Prostate gland (tissue), 2 donors: ENCODE measurements at regions not wholly inside any gene's neighbourhood (a gene's known extent, or its start where the extent isn't known, plus 50 kb on each side); places are given as distances from the start of the nearest gene placed in this dataset.

Experiments used
- DNase-seq: peaks from one replicate; pipeline ENCODE4 v3.0.0-alpha.2; 2019; ENCODE audit warnings: low spot score
- H3K27ac ChIP-seq, 2 donors: fragments of 200-600 bp; sonication (generic); 2 replicates each; pipeline ENCODE4 v1.5.1; 2017 to 2019
- H3K27me3 ChIP-seq: fragments of 200-600 bp; sonication (generic); replicated peaks from 2 replicates; pipeline ENCODE4 v1.5.1; 2019; ENCODE audit not compliant: insufficient read depth
- H3K36me3 ChIP-seq, 2 donors: fragments of 200-600 bp; sonication (generic); 1 replicate in 1 of 2; 2 replicates in 1 of 2; pipeline versions ENCODE4 v1.5.1 to v1.8.1; 2017 to 2019
- H3K4me1 ChIP-seq: fragments of 200-600 bp; sonication (generic); replicated peaks from 2 replicates; pipeline ENCODE4 v1.5.1; 2019
- H3K4me3 ChIP-seq, 2 donors: fragments of 200-600 bp; sonication (generic); 2 replicates each; pipeline ENCODE4 v1.5.1; 2017 to 2019
- H3K9me3 ChIP-seq: fragments of 200-600 bp; sonication (generic); 2 replicates; pipeline ENCODE4 v1.5.1; 2017
- CTCF ChIP-seq, 4 experiments: fragments of 200-600 bp in 2 of 4; fragments of 450-650 bp in 2 of 4; sonication (generic) in 2 of 4; IDR thresholded peaks; 1 replicate in 3 of 4; 2 replicates in 1 of 4; pipeline ENCODE4 v1.5.1; 2016 to 2019; ENCODE audit warnings: antibody characterized with exemption in 4 of 4, mild to moderate bottlenecking in 2 of 4, moderate library complexity in 2 of 4
- POLR2A ChIP-seq: fragments of 450-650 bp; IDR thresholded peaks from one replicate; pipeline ENCODE4 v1.6.1; 2016; ENCODE audit warnings: antibody characterized with exemption, mild to moderate bottlenecking
- POLR2AphosphoS5 ChIP-seq: sonication (generic); formaldehyde crosslinking; IDR thresholded peaks from one replicate; pipeline ENCODE4 v1.6.1; 2017; ENCODE audit warnings: antibody characterized with exemption
- WGBS: methylation state at CpG from one replicate; pipeline ENCODE4 v1.1.5; 2018; 5-methylcytosine and 5-hydroxymethylcytosine counted together
- intact Hi-C: fragments of 100-400 bp; cut with DNase I; formaldehyde crosslinking; loops from one replicate; pipeline ENCODE4 v1.14.2; 2022

GRCh38 chr17:77496831-77497577 is 356.2 kb downstream of the SEC14L1 start:
- Histone ChIP-seq H3K4me3 (no peak overlapping the region), H3K27ac (no peak overlapping the region), H3K36me3 (peaks cover 0 to 2% of the 10 kb centered on the region in 2 donors), H3K27me3 (no peaks in the 10 kb centered on the region), H3K9me3 (no peaks in the 10 kb centered on the region), H3K4me1 (no peaks in the 10 kb centered on the region)
- intact Hi-C loops, result loop anchor here (10.0 kb wide), 1 partner anchor 412 kb away; no protein-coding TSS in a partner anchor
- WGBS, result 91% methylated on average over 9 of the region's 9 CpGs
- no peak for DNase-seq
- no peak for TF ChIP-seq POLR2A

GRCh38 chr17:77497578-77497934 is 356.8 kb downstream of the SEC14L1 start:
- H3K36me3 ChIP-seq, result peaks cover 0 to 2% of the 10 kb centered on the region in 2 donors
- no peaks in the 10 kb centered on the region for H3K4me1 ChIP-seq
- DNase-seq, result no peak
- TF ChIP-seq CTCF (IDR thresholded peaks at IDR 0.05) (no peak), POLR2AphosphoS5 (no peak), POLR2A (no peak)
- H3K9me3 ChIP-seq, result no peaks in the 10 kb centered on the region
- H3K4me3 ChIP-seq, result no peak overlapping the region
- H3K27ac ChIP-seq, result no peak overlapping the region
- WGBS, result 90% methylated on average over 8 of the region's 8 CpGs
- intact Hi-C loops, result loop anchor here (10.0 kb wide), 1 partner anchor 413 kb away; no protein-coding TSS in a partner anchor
- no peaks in the 10 kb centered on the region for H3K27me3 ChIP-seq

- Histone ChIP-seq H3K27me3 (no peaks in the 10 kb centered on the region), H3K4me1 (no peaks in the 10 kb centered on the region), H3K4me3 (no peak overlapping the region), H3K27ac (no peak overlapping the region), H3K36me3 (peaks cover 0 to 2% of the 10 kb centered on the region in 2 donors), H3K9me3 (no peaks in the 10 kb centered on the region)
- TF ChIP-seq CTCF (IDR thresholded peaks at IDR 0.05) (no peak), POLR2AphosphoS5 (no peak), POLR2A (no peak)
- 83% methylated on average over 17 of the region's 25 CpGs for WGBS
- no peak for DNase-seq
- intact Hi-C loops, result loop anchor here (10.0 kb wide), 1 partner anchor 413 kb away; no protein-coding TSS in a partner anchor
Measured at GRCh38 chr17:77498091-77498741, 357.4 kb downstream of the SEC14L1 start.

GRCh38 chr17:77498791-77499698 is 358.3 kb downstream of the SEC14L1 start:
- no peak overlapping the region for H3K4me3 ChIP-seq
- TF ChIP-seq CTCF (IDR thresholded peaks at IDR 0.05), result no peak
- no peak for TF ChIP-seq POLR2AphosphoS5
- TF ChIP-seq POLR2A, result no peak
- 88% methylated on average over 26 of the region's 28 CpGs for WGBS
- no peaks in the 10 kb centered on the region for H3K36me3 ChIP-seq
- DNase-seq, result no peak
- intact Hi-C loops, result loop anchor here (10.0 kb wide), 1 partner anchor 414 kb away; no protein-coding TSS in a partner anchor
- no peak overlapping the region for H3K27ac ChIP-seq
- H3K27me3 ChIP-seq, result no peaks in the 10 kb centered on the region
- H3K4me1 ChIP-seq, result no peaks in the 10 kb centered on the region
- no peaks in the 10 kb centered on the region for H3K9me3 ChIP-seq
